Head of caudate nucleus (tissue), 42 donors: ENCODE measurements at regions not wholly inside any gene's neighbourhood (a gene's known extent, or its start where the extent isn't known, plus 50 kb on each side); places are given as distances from the start of the nearest gene placed in this dataset.
A peak's percentile ranks its signal among the peaks of the same experiment; 100 is the strongest.

Experiments used
- DNase-seq, 42 donors: peaks; one replicate each; pipeline versions ENCODE4 v3.0.0 to v3.0.0-alpha.2; 2020 to 2021; ENCODE audit warnings: mixed read lengths in 7 of 42
- intact Hi-C: fragments of 100-400 bp; cut with DNase I; formaldehyde crosslinking; loops from one replicate; pipeline ENCODE4 v1.15.0; 2022

DNA sequence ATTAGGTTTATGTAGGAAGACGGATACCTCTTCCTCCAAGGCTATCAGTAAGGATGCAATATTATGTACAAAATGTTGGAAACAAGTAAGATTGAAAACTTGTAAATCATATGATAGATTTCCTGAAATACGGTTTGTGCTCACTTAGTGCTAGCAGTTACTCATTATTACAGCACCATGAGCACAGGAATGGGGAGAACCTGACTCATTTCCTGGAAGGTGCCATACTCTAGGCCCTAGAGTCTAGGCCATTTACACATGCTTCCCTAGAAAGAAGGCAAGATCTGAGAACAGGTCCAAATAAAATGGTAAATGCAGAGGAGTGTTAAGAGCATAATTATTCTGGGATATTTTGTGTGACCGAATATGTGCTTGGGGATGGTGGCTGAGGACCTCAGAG is 467.7 kb upstream of the CELF4 start:
- intact Hi-C loops = no loop called here
- no peak for DNase-seq

- no peak for DNase-seq
- intact Hi-C loops = no loop called here
Measured at GRCh38 chr18:38032516-38032915, 466.9 kb upstream of the CELF4 start.

DNA sequence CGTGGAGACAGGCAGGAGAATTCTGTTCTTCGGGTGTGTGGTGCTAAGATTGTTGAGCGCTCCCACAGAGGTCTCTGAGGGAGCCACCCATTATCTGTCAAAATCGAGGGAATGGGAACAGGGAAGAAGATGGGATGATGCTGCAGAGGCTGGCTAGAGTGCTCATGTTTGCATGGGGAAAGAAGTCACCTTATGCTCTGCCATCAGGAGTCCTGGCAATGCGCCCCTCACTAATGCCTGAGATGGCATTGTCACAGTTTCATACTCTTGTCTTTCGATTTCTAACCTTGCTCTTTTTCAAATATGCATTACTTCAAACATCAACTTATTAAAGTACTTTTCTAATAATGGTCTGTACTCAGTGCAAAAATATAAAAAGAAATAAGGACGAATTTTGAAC is 463.3 kb upstream of the CELF4 start:
- DNase-seq = no peak
- intact Hi-C loops = no loop called here

DNA sequence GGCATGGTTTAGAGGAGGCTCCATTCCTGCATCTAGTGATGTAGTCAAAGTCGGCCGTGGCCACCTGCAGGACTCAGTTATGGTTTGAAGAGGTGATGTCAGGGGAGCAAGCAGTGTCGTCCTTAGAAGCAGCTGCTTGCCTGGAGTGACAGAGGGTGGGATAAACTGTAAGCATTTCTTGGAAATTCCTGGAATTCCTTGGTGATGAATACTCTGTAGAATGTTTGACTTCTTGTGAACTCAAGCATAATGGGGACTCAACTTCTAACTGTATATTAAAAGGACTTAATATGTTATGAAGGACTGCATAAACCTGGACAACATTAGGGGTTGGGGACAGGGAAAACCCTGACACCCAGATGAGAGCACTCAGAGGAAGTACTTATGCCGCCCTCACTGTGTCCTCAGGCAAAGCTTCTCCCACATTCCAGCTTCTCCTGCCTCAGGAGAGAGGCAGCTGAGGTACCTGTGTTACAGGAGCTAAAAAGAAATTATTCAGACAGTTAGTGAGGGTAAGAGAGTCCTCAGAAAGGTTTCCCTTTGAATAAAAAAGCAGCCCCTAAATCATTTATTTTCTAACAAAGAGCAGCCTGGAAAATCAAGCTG is 459.9 kb upstream of the CELF4 start:
- intact Hi-C loops = no loop called here
- DNase-seq = no peak

DNA sequence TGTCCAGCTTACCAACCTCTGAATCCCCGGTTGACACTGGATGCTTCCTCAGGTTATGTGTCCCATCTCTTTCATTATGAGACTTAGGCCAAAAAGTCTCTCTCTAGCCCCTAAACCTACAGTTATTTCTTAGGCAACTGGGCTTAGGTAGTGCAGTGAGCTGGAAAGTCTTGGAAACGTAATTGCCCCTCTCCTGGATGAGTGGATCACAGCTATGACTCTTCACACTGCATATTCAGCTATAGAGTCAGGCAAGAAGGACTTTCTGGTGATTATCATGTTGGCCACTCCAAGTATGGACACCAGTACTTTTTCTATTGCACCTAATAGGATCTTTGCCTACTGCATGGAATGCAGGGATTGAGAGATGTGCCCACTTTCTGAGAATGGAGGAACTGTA is 458.3 kb upstream of the CELF4 start:
- no peak for DNase-seq
- intact Hi-C loops = no loop called here

GRCh38 chr18:38022234-38022633 is 456.6 kb upstream of the CELF4 start:
- DNase-seq = no peak
- intact Hi-C loops = no loop called here

DNA sequence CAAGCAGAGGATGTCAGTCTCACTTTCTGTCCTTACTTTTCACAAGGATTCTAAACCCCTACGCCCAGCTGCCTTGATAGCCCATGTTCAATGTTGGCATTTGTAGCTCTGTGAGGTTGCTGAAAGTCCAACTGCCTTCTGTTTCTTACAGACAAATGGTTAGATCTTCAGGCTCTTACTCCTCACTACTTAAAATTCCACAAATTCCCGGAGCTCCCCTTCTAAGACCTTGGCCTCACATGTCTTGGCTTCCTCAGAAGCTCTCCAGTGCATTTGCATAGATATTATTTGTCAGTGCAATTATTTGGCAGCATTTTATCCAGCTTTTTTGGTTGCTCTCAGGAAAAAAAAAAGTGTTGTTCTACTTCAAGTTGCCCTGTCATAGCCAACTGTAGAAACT is 453.7 kb upstream of the CELF4 start:
- intact Hi-C loops = no loop called here

DNA sequence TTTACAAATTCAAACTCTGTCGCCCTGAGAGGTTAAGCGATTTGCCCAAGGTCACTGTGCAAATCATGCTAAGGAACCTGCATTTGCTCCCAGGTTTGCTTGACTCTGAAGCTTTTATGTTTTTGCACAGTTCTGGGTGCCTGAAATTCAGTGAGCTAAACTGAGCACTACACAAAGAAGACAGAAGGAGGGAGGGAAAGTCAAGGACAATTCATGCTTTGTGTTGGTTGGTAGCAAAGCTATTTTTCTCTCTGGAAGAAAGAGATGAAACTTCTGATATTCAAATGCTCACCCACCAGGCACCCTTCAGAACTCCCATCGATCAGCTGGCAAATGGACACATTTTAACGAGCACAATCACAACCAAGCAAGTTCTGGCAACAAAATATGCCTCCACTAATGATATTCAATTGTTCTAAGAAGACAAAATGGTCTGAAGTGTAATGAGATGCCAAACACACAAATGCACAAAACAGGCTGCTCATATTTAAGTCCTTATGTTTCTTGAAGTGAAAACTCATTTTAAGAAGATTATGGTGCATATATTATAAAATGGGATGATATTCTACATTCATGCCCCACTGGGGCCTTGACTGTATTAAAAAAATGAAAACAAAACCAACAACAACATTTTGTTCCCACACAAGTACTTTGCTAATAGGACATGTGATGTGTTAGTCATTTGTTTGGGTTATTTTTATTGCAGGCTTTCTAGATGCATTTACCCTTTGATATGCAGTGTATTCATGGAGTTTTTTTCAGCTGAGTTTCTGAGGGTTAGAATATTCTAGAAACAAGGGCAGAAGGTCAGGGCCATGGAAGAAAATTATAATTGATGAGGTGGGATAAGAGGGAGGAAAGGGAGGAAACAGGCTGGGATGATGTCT is 445.6 kb upstream of the CELF4 start:
- intact Hi-C loops = no loop called here
- DNase-seq = peak in 9 of 42 donors; percentile 5 to 49 (median 17)

More for the DNA sequence above, 453.7 kb upstream of the CELF4 start:
- DNase-seq = no peak

DNA sequence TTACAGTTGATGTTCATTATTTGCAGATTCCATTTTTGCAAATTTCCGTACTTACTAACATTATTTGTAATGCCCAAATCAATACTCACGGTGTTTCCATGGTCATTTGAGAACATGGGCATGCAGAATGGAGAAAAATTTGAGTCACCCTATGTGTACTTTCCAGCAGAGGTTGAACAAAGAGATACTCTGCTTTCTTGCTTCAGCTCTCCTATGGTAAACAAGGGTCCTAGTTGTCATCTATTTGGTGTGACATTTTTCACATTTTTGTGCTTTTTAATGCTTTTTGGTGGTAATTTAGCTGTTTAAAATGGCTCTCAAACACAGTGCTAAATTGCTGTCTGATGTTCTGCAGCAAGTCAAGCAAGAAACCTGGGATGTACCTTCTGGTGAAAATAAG is 444.4 kb upstream of the CELF4 start:
- intact Hi-C loops = no loop called here
- no peak for DNase-seq

DNA sequence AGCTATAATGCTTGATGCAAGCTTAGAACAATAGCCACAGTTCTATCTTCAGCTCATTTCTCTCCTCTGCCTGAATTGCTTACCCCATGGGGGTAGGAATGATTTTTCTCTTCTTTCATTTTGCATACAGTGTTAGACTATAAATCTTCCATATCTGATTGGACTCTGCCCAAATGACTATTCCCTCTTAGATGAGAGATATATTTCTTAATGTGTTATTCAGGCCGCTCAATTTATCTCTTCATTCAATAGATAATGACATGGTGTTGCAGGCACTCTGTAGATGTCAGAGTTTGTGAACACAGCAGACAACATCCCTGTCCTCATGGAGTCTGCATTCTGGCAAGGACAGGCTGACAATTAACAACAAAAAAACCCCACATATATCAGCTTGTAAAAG is 443.7 kb upstream of the CELF4 start:
- intact Hi-C loops = no loop called here
- no peak for DNase-seq

GRCh38 chr18:38007676-38008330 is 442.2 kb upstream of the CELF4 start:
- intact Hi-C loops = no loop called here
- DNase-seq = peak in 8 of 42 donors; percentile 5 to 42 (median 14)

- no peak for DNase-seq
- intact Hi-C loops = no loop called here
Measured at GRCh38 chr18:38007026-38007425, 441.4 kb upstream of the CELF4 start.

GRCh38 chr18:38006541-38006940 is 440.9 kb upstream of the CELF4 start:
- intact Hi-C loops = no loop called here
- DNase-seq = no peak

GRCh38 chr18:37997695-37998094 is 432.1 kb upstream of the CELF4 start:
- DNase-seq = no peak

DNA sequence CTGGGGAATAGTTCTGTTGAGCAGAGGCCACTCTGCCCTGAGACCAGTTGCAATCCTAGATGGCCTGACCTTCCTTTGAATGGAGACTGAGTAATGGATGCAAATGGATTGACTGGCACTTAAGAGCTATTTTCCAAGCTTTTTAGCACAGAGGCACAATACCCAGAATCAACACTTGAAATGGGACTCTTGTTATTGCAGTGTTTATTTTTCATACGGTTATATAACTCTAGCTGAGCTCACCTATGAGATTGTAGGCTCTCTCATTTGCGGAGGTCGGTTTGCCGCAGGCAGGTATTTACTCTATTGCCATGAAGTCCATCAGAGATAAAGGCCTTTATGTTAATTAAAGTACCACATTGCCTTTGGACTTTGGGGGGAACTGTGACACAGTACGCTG is 422.3 kb upstream of the CELF4 start:
- DNase-seq = no peak
- intact Hi-C loops = no loop called here

More at GRCh38 chr18:37997695-37998094, 432.1 kb upstream of the CELF4 start:
- intact Hi-C loops = no loop called here

- intact Hi-C loops = no loop called here
- no peak for DNase-seq
Measured at GRCh38 chr18:37986665-37987064, 421.1 kb upstream of the CELF4 start.

GRCh38 chr18:37985126-37985525 is 419.5 kb upstream of the CELF4 start:
- intact Hi-C loops = no loop called here

GRCh38 chr18:37980556-37980955 is 415.0 kb upstream of the CELF4 start:
- intact Hi-C loops = no loop called here
- DNase-seq = no peak

More at GRCh38 chr18:37985126-37985525, 419.5 kb upstream of the CELF4 start:
- no peak for DNase-seq

DNA sequence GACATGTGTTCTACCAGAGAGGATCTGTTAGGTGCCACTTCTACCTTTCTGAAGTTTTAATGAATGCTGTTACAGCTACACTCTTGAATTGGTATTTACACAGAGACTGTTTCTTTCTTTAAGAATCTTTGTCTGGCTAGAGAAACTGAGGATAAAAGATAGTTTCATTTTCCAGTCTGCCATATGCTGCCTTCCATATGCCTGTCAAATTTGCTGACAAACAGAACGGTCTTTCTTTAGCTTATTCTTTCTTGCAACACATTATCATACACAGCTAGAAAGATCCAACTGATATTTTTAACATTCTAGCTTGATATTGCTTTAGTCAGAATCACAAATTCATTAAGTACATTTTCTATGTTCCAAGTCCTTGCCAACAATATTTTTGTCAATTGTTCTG is 409.8 kb upstream of the CELF4 start:
- intact Hi-C loops = no loop called here
- DNase-seq = no peak

DNA sequence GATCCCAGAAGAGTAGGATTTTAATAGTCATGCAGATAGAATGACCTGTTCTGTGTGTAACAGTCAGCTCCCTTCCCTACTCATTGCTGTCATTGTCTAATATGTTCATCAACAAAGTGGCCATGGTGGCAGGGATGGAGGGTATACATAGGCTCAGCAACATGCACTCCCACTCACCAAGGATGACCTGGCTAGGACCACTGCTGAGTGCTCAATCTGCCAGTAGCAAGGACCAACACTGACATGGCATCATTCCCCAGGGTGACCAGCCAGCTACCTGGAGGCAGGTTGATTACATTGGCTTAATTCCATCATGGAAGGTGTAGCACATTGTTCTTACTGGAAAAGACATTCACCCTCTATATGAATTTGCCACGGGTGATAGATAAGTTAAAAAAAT is 401.7 kb upstream of the CELF4 start:
- DNase-seq = no peak
- intact Hi-C loops = no loop called here
